Neural cell (in vitro differentiated cells): ENCODE measurements at regions not wholly inside any gene's neighbourhood (a gene's known extent, or its start where the extent isn't known, plus 50 kb on each side); places are given as distances from the start of the nearest gene placed in this dataset.

ENCODE experiments used
- H2AFZ ChIP-seq: fragments of 200-600, 300-800 bp; sonication (generic), shearing (Covaris generic); 2 replicates; pipeline ENCODE4 v1.6.0; 2014; ENCODE audit warnings: low read depth, mild to moderate bottlenecking, antibody characterized with exemption, low read length, moderate library complexity
- H3F3A ChIP-seq: fragments of 200-600 bp; shearing (Covaris generic); 2 replicates; pipeline ENCODE4 v1.6.1; 2016; ENCODE audit warnings: mild to moderate bottlenecking, moderate library complexity, mixed read lengths, antibody characterized with exemption, low read length; ENCODE audit not compliant: insufficient read depth, poor library complexity, severe bottlenecking
- H3K27ac ChIP-seq: fragments of 200-600, 300-800 bp; sonication (generic), shearing (Covaris generic); 2 replicates; pipeline ENCODE4 v1.5.1; 2014; ENCODE audit warnings: mild to moderate bottlenecking, low read length, moderate library complexity
- H3K27me3 ChIP-seq: fragments of 300-800, 200-600 bp; sonication (generic), shearing (Covaris generic); 2 replicates; pipeline ENCODE4 v1.6.0; 2014; ENCODE audit warnings: mild to moderate bottlenecking, low read depth, low read length, moderate library complexity; ENCODE audit not compliant: insufficient read depth
- H3K36me3 ChIP-seq: fragments of 300-800, 200-600 bp; sonication (generic), shearing (Covaris generic); 2 replicates; pipeline ENCODE4 v1.5.1; 2014; ENCODE audit warnings: mild to moderate bottlenecking, antibody characterized with exemption, low read length, moderate library complexity; ENCODE audit not compliant: insufficient read depth
- H3K4me2 ChIP-seq: fragments of 300-800, 200-600 bp; sonication (generic), shearing (Covaris generic); 2 replicates; pipeline ENCODE4 v1.6.0; 2014; ENCODE audit warnings: mild to moderate bottlenecking, low read length
- H3K4me3 ChIP-seq: fragments of 300-800, 200-600 bp; sonication (generic), shearing (Covaris generic); 2 replicates; pipeline ENCODE4 v1.5.1; 2014; ENCODE audit warnings: mild to moderate bottlenecking, low read length, moderate library complexity
- H3K79me2 ChIP-seq: fragments of 200-600 bp; shearing (Covaris generic); replicated peaks from 2 replicates; pipeline ENCODE4 v1.6.0; 2014; ENCODE audit warnings: mild to moderate bottlenecking, low read length, moderate library complexity; ENCODE audit not compliant: insufficient read depth
- H3K9ac ChIP-seq: fragments of 300-800, 200-600 bp; sonication (generic), shearing (Covaris generic); 2 replicates; pipeline ENCODE4 v1.6.1; 2016; ENCODE audit warnings: mild to moderate bottlenecking, low read length, mixed read lengths
- H3K9me2 ChIP-seq: fragments of 200-600 bp; shearing (Covaris generic); 2 replicates; pipeline ENCODE4 v1.6.1; 2016; ENCODE audit warnings: mild to moderate bottlenecking, low read length, mixed read lengths; ENCODE audit not compliant: insufficient read depth
- H3K9me3 ChIP-seq: fragments of 200-600, 300-800 bp; sonication (generic), shearing (Covaris generic); 2 replicates; pipeline ENCODE4 v1.6.1; 2016; ENCODE audit warnings: mild to moderate bottlenecking, mixed run types, low read length, moderate library complexity, mixed read lengths
- H4K20me1 ChIP-seq: fragments of 200-600 bp; shearing (Covaris generic); 2 replicates; pipeline ENCODE4 v1.6.1; 2016; ENCODE audit warnings: mild to moderate bottlenecking, mixed run types; ENCODE audit not compliant: insufficient read depth
- EP300 ChIP-seq: fragments of 450-650 bp; conservative IDR thresholded peaks from 2 replicates; pipeline ENCODE4 v1.6.1; 2014; ENCODE audit warnings: antibody characterized with exemption, mild to moderate bottlenecking, moderate library complexity; ENCODE audit not compliant: poor library complexity, severe bottlenecking
- EZH2 ChIP-seq: fragments of 200-600, 300-800 bp; shearing (Covaris generic), sonication (generic); IDR thresholded peaks from 2 replicates; pipeline ENCODE4 v1.6.1; 2014; ENCODE audit warnings: antibody characterized with exemption, low read length, borderline replicate concordance, mild to moderate bottlenecking; ENCODE audit not compliant: insufficient read depth, poor library complexity, severe bottlenecking
- MXI1 ChIP-seq: fragments of 450-650 bp; conservative IDR thresholded peaks from 2 replicates; pipeline ENCODE4 v1.6.1; 2014; ENCODE audit warnings: antibody characterized with exemption, mild to moderate bottlenecking; ENCODE audit not compliant: poor library complexity, severe bottlenecking
- POLR2AphosphoS5 ChIP-seq: IDR thresholded peaks from 2 replicates; pipeline ENCODE4 v1.6.1; 2012
- RAD21 ChIP-seq: fragments of 450-650 bp; conservative IDR thresholded peaks from 2 replicates; pipeline ENCODE4 v1.6.1; 2014; ENCODE audit warnings: antibody characterized with exemption, mild to moderate bottlenecking, moderate library complexity
- SMC3 ChIP-seq: fragments of 450-650 bp; conservative IDR thresholded peaks from 2 replicates; pipeline ENCODE4 v1.6.1; 2014; ENCODE audit warnings: antibody characterized with exemption, mild to moderate bottlenecking, moderate library complexity; ENCODE audit not compliant: poor library complexity
- TAF1 ChIP-seq: IDR thresholded peaks from 2 replicates; pipeline ENCODE4 v1.6.1; 2012; ENCODE audit warnings: low read depth
- TF ChIP-seq, protein P1 (sequence below): fragments of 450-650 bp; IDR thresholded peaks from 2 replicates; pipeline ENCODE4 v1.5.1; 2014; ENCODE audit warnings: antibody characterized with exemption, mild to moderate bottlenecking, moderate library complexity; ENCODE audit not compliant: poor library complexity, severe bottlenecking
- TF ChIP-seq, protein P2 (sequence below): IDR thresholded peaks from 2 replicates; pipeline ENCODE4 v1.6.1; 2012; ENCODE audit warnings: borderline replicate concordance

DNA sequence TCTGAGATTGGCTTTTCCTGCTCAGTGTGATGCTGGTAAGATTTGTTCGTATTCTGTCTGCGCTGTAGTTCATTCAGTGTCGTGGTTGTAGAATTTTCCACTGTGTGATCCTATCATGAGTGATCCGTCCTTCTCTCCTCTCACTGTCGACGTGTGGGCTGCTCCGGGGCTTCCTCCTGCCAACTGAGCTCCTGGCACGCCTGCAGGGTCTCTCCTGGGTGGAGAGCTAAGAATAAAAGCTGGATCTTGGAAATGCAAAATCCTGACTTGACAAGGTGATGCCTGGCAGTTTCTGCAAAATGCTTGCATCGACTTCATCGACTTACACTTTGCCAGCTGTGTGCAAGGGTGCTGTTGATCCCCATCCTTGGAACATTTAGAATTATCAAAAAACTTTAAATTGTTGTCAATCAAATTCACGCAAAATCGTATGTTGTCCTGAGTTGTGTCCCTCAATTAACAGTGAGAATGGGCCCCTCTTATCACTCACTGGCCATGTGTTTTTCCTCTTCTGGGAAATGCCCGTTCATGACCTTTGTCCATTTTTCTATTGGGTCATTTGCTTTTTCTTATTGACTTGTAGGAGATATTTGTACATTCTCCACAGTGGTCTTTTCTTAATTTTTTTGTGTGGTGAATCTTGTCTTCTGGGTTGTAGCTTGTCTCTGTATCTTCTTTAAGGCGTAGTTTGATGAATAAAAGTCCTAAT is 125.5 kb downstream of the CRYAA start:
- H3F3A ChIP-seq: no peaks in the 10 kb centered on the region
- H4K20me1 ChIP-seq: no peaks in the 10 kb centered on the region
- H3K79me2 ChIP-seq: no peaks in the 10 kb centered on the region
- H3K27me3 ChIP-seq: no peaks in the 10 kb centered on the region
- no peaks in the 10 kb centered on the region for H3K9me3 ChIP-seq
- H3K9ac ChIP-seq: no peak overlapping the region
- TF ChIP-seq TAF1 (no peak), POLR2AphosphoS5 (no peak), EZH2 (no peak), MXI1 (no peak), RAD21 (no peak), EP300 (no peak), SMC3 (no peak)
- TF ChIP-seq, protein P1, sequence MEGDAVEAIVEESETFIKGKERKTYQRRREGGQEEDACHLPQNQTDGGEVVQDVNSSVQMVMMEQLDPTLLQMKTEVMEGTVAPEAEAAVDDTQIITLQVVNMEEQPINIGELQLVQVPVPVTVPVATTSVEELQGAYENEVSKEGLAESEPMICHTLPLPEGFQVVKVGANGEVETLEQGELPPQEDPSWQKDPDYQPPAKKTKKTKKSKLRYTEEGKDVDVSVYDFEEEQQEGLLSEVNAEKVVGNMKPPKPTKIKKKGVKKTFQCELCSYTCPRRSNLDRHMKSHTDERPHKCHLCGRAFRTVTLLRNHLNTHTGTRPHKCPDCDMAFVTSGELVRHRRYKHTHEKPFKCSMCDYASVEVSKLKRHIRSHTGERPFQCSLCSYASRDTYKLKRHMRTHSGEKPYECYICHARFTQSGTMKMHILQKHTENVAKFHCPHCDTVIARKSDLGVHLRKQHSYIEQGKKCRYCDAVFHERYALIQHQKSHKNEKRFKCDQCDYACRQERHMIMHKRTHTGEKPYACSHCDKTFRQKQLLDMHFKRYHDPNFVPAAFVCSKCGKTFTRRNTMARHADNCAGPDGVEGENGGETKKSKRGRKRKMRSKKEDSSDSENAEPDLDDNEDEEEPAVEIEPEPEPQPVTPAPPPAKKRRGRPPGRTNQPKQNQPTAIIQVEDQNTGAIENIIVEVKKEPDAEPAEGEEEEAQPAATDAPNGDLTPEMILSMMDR: no peak
- TF ChIP-seq, protein P2, sequence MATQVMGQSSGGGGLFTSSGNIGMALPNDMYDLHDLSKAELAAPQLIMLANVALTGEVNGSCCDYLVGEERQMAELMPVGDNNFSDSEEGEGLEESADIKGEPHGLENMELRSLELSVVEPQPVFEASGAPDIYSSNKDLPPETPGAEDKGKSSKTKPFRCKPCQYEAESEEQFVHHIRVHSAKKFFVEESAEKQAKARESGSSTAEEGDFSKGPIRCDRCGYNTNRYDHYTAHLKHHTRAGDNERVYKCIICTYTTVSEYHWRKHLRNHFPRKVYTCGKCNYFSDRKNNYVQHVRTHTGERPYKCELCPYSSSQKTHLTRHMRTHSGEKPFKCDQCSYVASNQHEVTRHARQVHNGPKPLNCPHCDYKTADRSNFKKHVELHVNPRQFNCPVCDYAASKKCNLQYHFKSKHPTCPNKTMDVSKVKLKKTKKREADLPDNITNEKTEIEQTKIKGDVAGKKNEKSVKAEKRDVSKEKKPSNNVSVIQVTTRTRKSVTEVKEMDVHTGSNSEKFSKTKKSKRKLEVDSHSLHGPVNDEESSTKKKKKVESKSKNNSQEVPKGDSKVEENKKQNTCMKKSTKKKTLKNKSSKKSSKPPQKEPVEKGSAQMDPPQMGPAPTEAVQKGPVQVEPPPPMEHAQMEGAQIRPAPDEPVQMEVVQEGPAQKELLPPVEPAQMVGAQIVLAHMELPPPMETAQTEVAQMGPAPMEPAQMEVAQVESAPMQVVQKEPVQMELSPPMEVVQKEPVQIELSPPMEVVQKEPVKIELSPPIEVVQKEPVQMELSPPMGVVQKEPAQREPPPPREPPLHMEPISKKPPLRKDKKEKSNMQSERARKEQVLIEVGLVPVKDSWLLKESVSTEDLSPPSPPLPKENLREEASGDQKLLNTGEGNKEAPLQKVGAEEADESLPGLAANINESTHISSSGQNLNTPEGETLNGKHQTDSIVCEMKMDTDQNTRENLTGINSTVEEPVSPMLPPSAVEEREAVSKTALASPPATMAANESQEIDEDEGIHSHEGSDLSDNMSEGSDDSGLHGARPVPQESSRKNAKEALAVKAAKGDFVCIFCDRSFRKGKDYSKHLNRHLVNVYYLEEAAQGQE: no peak
- H3K27ac ChIP-seq: no peak overlapping the region
- no peak overlapping the region for H2AFZ ChIP-seq
- no peak overlapping the region for H3K4me3 ChIP-seq
- no peak overlapping the region for H3K4me2 ChIP-seq
- H3K9me2 ChIP-seq: no peaks in the 10 kb centered on the region
- H3K36me3 ChIP-seq: no peaks in the 10 kb centered on the region

DNA sequence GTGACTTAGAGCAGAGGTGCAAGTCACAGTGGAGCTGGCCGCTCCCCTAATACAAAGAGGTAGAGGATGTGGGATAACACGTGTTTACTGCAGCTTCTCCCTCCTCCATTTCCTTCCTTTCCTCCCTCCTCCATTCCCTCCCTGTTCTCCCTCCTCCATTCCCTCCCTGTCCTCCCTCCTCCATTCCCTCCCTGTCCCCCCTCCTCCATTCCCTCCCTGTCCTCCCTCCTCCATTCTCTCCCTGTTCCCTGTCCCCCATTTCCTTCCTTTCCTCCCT is 124.0 kb downstream of the CRYAA start:
- Histone ChIP-seq H3K79me2 (no peaks in the 10 kb centered on the region), H3K4me3 (no peak overlapping the region), H2AFZ (no peak overlapping the region), H3K27ac (no peak overlapping the region), H3K4me2 (no peak overlapping the region), H3F3A (no peaks in the 10 kb centered on the region), H3K9ac (no peak overlapping the region), H3K36me3 (no peaks in the 10 kb centered on the region), H3K9me3 (no peaks in the 10 kb centered on the region), H4K20me1 (no peaks in the 10 kb centered on the region), H3K27me3 (no peaks in the 10 kb centered on the region), H3K9me2 (no peaks in the 10 kb centered on the region)
- TF ChIP-seq POLR2AphosphoS5 (no peak), MXI1 (no peak), RAD21 (no peak), EZH2 (no peak), EP300 (no peak), TAF1 (no peak), SMC3 (no peak)
- TF ChIP-seq, protein P2: no peak
- TF ChIP-seq, protein P1: no peak
